ES-I3 (cell line): ENCODE measurements at regions not wholly inside any gene's neighbourhood (a gene's known extent, or its start where the extent isn't known, plus 50 kb on each side); places are given as distances from the start of the nearest gene placed in this dataset.
"Not testable (repeated sequence)": the region's sequence is repeated elsewhere in the genome, so short reads cannot be mapped to it uniquely, and the experiment has no call there.

ENCODE experiments used
- H3K36me3 ChIP-seq: 2 replicates; pipeline ENCODE4 v1.6.1; 2013; ENCODE audit warnings: mild to moderate bottlenecking, low read length, control low read depth, moderate library complexity; ENCODE audit not compliant: insufficient read depth
- H3K4me1 ChIP-seq: 2 replicates; pipeline ENCODE4 v1.6.1; 2013; ENCODE audit warnings: mild to moderate bottlenecking, control low read depth, low read length; ENCODE audit not compliant: insufficient read depth
- H3K9ac ChIP-seq: 2 replicates; pipeline ENCODE4 v1.6.1; 2013; ENCODE audit warnings: low read depth, mild to moderate bottlenecking, low read length, moderate library complexity
- H3K9me3 ChIP-seq: 2 replicates; pipeline ENCODE4 v1.6.1; 2013; ENCODE audit warnings: mild to moderate bottlenecking, low read length, moderate library complexity; ENCODE audit not compliant: control insufficient read depth, insufficient read depth

- Histone ChIP-seq H3K9ac (no peak overlapping the region), H3K36me3 (no peaks in the 10 kb centered on the region), H3K9me3 (no peaks in the 10 kb centered on the region), H3K4me1 (no peaks in the 10 kb centered on the region)
Measured at GRCh38 chr5:27928060-27928459, 889.7 kb upstream of the CDH9 start.

- Histone ChIP-seq H3K9me3 (no peaks in the 10 kb centered on the region), H3K9ac (no peak overlapping the region), H3K36me3 (no peaks in the 10 kb centered on the region), H3K4me1 (no peaks in the 10 kb centered on the region)
Measured at GRCh38 chr5:27911216-27911615, 872.8 kb upstream of the CDH9 start.

- no peaks in the 10 kb centered on the region for H3K36me3 ChIP-seq
- no peaks in the 10 kb centered on the region for H3K9me3 ChIP-seq
- no peaks in the 10 kb centered on the region for H3K4me1 ChIP-seq
- no peak overlapping the region for H3K9ac ChIP-seq
Measured at GRCh38 chr5:27908341-27908740, 870.0 kb upstream of the CDH9 start.

GRCh38 chr5:27906931-27907601 lies 868.7 kb upstream of the CDH9 start:
- H3K9ac ChIP-seq = no peak overlapping the region
- H3K4me1 ChIP-seq = no peaks in the 10 kb centered on the region
- H3K9me3 ChIP-seq = no peaks in the 10 kb centered on the region
- no peaks in the 10 kb centered on the region for H3K36me3 ChIP-seq

GRCh38 chr5:27906481-27906880 lies 868.1 kb upstream of the CDH9 start:
- H3K36me3 ChIP-seq = no peaks in the 10 kb centered on the region
- no peaks in the 10 kb centered on the region for H3K9me3 ChIP-seq
- no peak overlapping the region for H3K9ac ChIP-seq
- H3K4me1 ChIP-seq = no peaks in the 10 kb centered on the region

- no peaks in the 10 kb centered on the region for H3K9me3 ChIP-seq
- H3K9ac ChIP-seq = no peak overlapping the region
- no peaks in the 10 kb centered on the region for H3K36me3 ChIP-seq
- no peaks in the 10 kb centered on the region for H3K4me1 ChIP-seq
Measured at GRCh38 chr5:27900761-27901160, 862.4 kb upstream of the CDH9 start.

- Histone ChIP-seq H3K9me3 (no peaks in the 10 kb centered on the region), H3K36me3 (no peaks in the 10 kb centered on the region), H3K9ac (no peak overlapping the region), H3K4me1 (no peaks in the 10 kb centered on the region)
Measured at GRCh38 chr5:27876071-27876470, 837.7 kb upstream of the CDH9 start.

- H3K9ac ChIP-seq = no peak overlapping the region
- H3K36me3 ChIP-seq = no peaks in the 10 kb centered on the region
- no peaks in the 10 kb centered on the region for H3K4me1 ChIP-seq
- H3K9me3 ChIP-seq = no peaks in the 10 kb centered on the region
Measured at GRCh38 chr5:27875148-27875547, 836.8 kb upstream of the CDH9 start.

- Histone ChIP-seq H3K9ac (no peak overlapping the region), H3K9me3 (no peaks in the 10 kb centered on the region), H3K4me1 (no peaks in the 10 kb centered on the region), H3K36me3 (no peaks in the 10 kb centered on the region)
Measured at GRCh38 chr5:27868292-27868691, 829.9 kb upstream of the CDH9 start.

GRCh38 chr5:27855491-27855890 lies 817.1 kb upstream of the CDH9 start:
- Histone ChIP-seq H3K9me3 (no peaks in the 10 kb centered on the region), H3K4me1 (no peaks in the 10 kb centered on the region), H3K9ac (no peak overlapping the region), H3K36me3 (no peaks in the 10 kb centered on the region)

GRCh38 chr5:27854243-27854852 lies 816.0 kb upstream of the CDH9 start:
- H3K9ac ChIP-seq = no peak overlapping the region
- H3K36me3 ChIP-seq = no peaks in the 10 kb centered on the region
- no peaks in the 10 kb centered on the region for H3K9me3 ChIP-seq
- no peaks in the 10 kb centered on the region for H3K4me1 ChIP-seq

GRCh38 chr5:27845248-27845647 lies 806.9 kb upstream of the CDH9 start:
- Histone ChIP-seq H3K4me1 (no peaks in the 10 kb centered on the region), H3K36me3 (no peaks in the 10 kb centered on the region), H3K9me3 (no peaks in the 10 kb centered on the region)

GRCh38 chr5:27836704-27837103 lies 798.3 kb upstream of the CDH9 start:
- not testable (repeated sequence) for H3K36me3 ChIP-seq, H3K9me3 ChIP-seq, H3K9ac ChIP-seq, H3K4me1 ChIP-seq

More at GRCh38 chr5:27845248-27845647, 806.9 kb upstream of the CDH9 start:
- H3K9ac ChIP-seq = no peak overlapping the region

- Histone ChIP-seq H3K9ac (no peak overlapping the region), H3K4me1 (no peaks in the 10 kb centered on the region), H3K9me3 (no peaks in the 10 kb centered on the region), H3K36me3 (no peaks in the 10 kb centered on the region)
Measured at GRCh38 chr5:27832886-27833285, 794.5 kb upstream of the CDH9 start.

- no peaks in the 10 kb centered on the region for H3K9me3 ChIP-seq
- no peaks in the 10 kb centered on the region for H3K4me1 ChIP-seq
- H3K9ac ChIP-seq = no peak overlapping the region
- no peaks in the 10 kb centered on the region for H3K36me3 ChIP-seq
Measured at GRCh38 chr5:27830546-27830945, 792.2 kb upstream of the CDH9 start.
